B cell (primary cell): ENCODE measurements at regions not wholly inside any gene's neighbourhood (a gene's known extent, or its start where the extent isn't known, plus 50 kb on each side); places are given as distances from the start of the nearest gene placed in this dataset.

Experiments used
- CTCF ChIP-seq: fragments of 200-600 bp; IDR thresholded peaks from one replicate; pipeline ENCODE4 v1.8.0; 2022; ENCODE audit warnings: antibody characterized with exemption, mild to moderate bottlenecking
- EZH2 ChIP-seq: IDR thresholded peaks from 2 replicates; pipeline ENCODE4 v1.6.1; 2012; ENCODE audit warnings: borderline replicate concordance, low read depth, mild to moderate bottlenecking, moderate library complexity, low read length; ENCODE audit not compliant: insufficient read depth, poor library complexity, severe bottlenecking

GRCh38 chr18:2391470-2391869, 179.8 kb downstream of the METTL4 start:
- TF ChIP-seq CTCF (no peak), EZH2 (no peak)
